Keratinocyte (primary cell): ENCODE measurements at regions not wholly inside any gene's neighbourhood (a gene's known extent, or its start where the extent isn't known, plus 50 kb on each side); places are given as distances from the start of the nearest gene placed in this dataset.

Experiments
- DNase-seq: peaks from one replicate; pipeline ENCODE4 v3.0.0-alpha.2; 2011; ENCODE audit warnings: low read depth, missing footprints, low spot score
- FAIRE-seq: peaks from 2 replicates; lab custom pipeline; 2011; peaks lifted over from hg19 to GRCh38; lab: Jason Lieb, UNC
- H2AFZ ChIP-seq: 2 replicates; pipeline ENCODE4 v1.6.0; 2012; ENCODE audit warnings: low read length, control low read depth, inconsistent platforms; ENCODE audit not compliant: control insufficient read depth
- H3K27ac ChIP-seq: 2 replicates; pipeline ENCODE4 v1.5.1; 2011; ENCODE audit warnings: low read length; ENCODE audit not compliant: control insufficient read depth, insufficient read depth
- H3K27me3 ChIP-seq: 3 replicates; pipeline ENCODE4 v1.6.0; 2011; ENCODE audit warnings: low read length; ENCODE audit not compliant: control insufficient read depth, insufficient read depth; ENCODE audit errors: extremely low read depth
- H3K36me3 ChIP-seq, 2 experiments: 2 replicates in 1 of 2; 3 replicates in 1 of 2; pipeline ENCODE4 v1.5.1; 2011; ENCODE audit warnings: low read length in 2 of 2, mild to moderate bottlenecking in 1 of 2; ENCODE audit not compliant: control insufficient read depth in 2 of 2, insufficient read depth in 2 of 2; ENCODE audit errors: extremely low read depth in 1 of 2
- H3K4me1 ChIP-seq: 3 replicates; pipeline ENCODE4 v1.5.1; 2011; ENCODE audit warnings: low read length; ENCODE audit not compliant: control insufficient read depth, insufficient read depth; ENCODE audit errors: extremely low read depth
- H3K4me2 ChIP-seq: 3 replicates; pipeline ENCODE4 v1.6.0; 2011; ENCODE audit warnings: low read depth, low read length; ENCODE audit not compliant: control insufficient read depth, insufficient read depth; ENCODE audit errors: extremely low read depth
- H3K4me3 ChIP-seq, 3 experiments: fragments of 200-600 bp in 1 of 3; sonication (generic) in 1 of 3; 2 replicates in 2 of 3; 3 replicates in 1 of 3; pipeline ENCODE4 v1.5.1; 2011 to 2016; ENCODE audit warnings: low read length in 3 of 3, mild to moderate bottlenecking in 3 of 3, control low read depth in 2 of 3, inconsistent platforms in 1 of 3, low read depth in 1 of 3, mixed read lengths in 1 of 3, mixed run types in 1 of 3, moderate library complexity in 1 of 3; ENCODE audit not compliant: control insufficient read depth in 2 of 3, insufficient read depth in 2 of 3; ENCODE audit errors: extremely low read depth in 1 of 3
- H3K79me2 ChIP-seq: 2 replicates; pipeline ENCODE4 v1.6.0; 2012; ENCODE audit warnings: low read length; ENCODE audit not compliant: control insufficient read depth, insufficient read depth
- H3K9ac ChIP-seq: 3 replicates; pipeline ENCODE4 v1.6.0; 2011; ENCODE audit warnings: low read length; ENCODE audit not compliant: control insufficient read depth, insufficient read depth; ENCODE audit errors: extremely low read depth
- H3K9me1 ChIP-seq: 3 replicates; pipeline ENCODE4 v1.6.0; 2011; ENCODE audit warnings: low read length; ENCODE audit not compliant: control insufficient read depth, insufficient read depth; ENCODE audit errors: extremely low read depth
- H3K9me3 ChIP-seq: 2 replicates; pipeline ENCODE4 v1.5.1; 2012; ENCODE audit warnings: low read depth, low read length; ENCODE audit not compliant: control insufficient read depth
- H4K20me1 ChIP-seq: 3 replicates; pipeline ENCODE4 v1.6.0; 2011; ENCODE audit warnings: low read length; ENCODE audit not compliant: control insufficient read depth, insufficient read depth; ENCODE audit errors: extremely low read depth
- EZH2 ChIP-seq: IDR thresholded peaks from one replicate; pipeline ENCODE4 v1.6.1; 2012; ENCODE audit warnings: inconsistent platforms, mild to moderate bottlenecking, low read length, moderate library complexity
- dilution Hi-C: fragments of 300-500 bp; cut with MboI; formaldehyde crosslinking; loops from one replicate; pipeline ENCODE4 v1.7.0; 2020; ENCODE audit warnings: low sequenced_read_pairs; ENCODE audit not compliant: extremely low pct_ligation_motif_present
- TF ChIP-seq, protein P1 (sequence below), 3 experiments: IDR thresholded peaks in 1 of 3; conservative IDR thresholded peaks in 1 of 3; optimal IDR thresholded peaks in 1 of 3; 2 replicates in 2 of 3; 3 replicates in 1 of 3; pipeline versions ENCODE3 to v1.5.1; 2011; ENCODE audit warnings: low read length in 3 of 3, mild to moderate bottlenecking in 3 of 3, moderate library complexity in 2 of 3, control low read depth in 1 of 3, inconsistent platforms in 1 of 3; ENCODE audit not compliant: insufficient read depth in 2 of 3; ENCODE audit errors: extremely low read depth in 1 of 3

DNA sequence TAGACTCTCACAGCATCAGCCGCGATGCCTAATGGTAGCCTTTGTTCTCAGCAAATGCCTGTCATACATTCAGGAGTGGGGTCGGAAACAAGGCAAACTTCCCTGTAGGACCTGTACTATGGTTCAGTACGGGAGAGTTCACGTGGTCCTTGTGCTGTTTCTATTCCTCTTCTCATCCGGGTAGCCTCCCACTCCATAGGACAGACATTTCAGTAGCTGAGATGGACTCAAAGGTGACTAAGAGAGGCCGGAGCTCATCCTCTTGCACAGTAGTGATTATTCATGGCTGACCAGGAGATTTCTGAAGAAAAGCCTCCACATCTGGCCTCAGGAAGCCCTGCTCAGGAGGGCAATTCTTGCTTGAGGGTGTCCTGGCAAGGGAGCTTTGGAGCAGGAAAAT is 117.8 kb upstream of the SPRED2 start:
- Histone ChIP-seq H3K9me3 (no peaks in the 10 kb centered on the region), H3K9ac (no peak overlapping the region), H3K27ac (no peak overlapping the region), H3K9me1 (no peaks in the 10 kb centered on the region), H3K4me3 (no peak overlapping the region), H3K27me3 (no peaks in the 10 kb centered on the region), H3K79me2 (no peaks in the 10 kb centered on the region), H4K20me1 (no peaks in the 10 kb centered on the region), H2AFZ (no peak overlapping the region), H3K36me3 (no peaks in the 10 kb centered on the region), H3K4me1 (peaks cover 11% of the 10 kb centered on the region), H3K4me2 (no peak overlapping the region)
- DNase-seq, result no peak
- FAIRE-seq, result no peak
- dilution Hi-C loops, result no loop called here
- TF ChIP-seq, protein P1, sequence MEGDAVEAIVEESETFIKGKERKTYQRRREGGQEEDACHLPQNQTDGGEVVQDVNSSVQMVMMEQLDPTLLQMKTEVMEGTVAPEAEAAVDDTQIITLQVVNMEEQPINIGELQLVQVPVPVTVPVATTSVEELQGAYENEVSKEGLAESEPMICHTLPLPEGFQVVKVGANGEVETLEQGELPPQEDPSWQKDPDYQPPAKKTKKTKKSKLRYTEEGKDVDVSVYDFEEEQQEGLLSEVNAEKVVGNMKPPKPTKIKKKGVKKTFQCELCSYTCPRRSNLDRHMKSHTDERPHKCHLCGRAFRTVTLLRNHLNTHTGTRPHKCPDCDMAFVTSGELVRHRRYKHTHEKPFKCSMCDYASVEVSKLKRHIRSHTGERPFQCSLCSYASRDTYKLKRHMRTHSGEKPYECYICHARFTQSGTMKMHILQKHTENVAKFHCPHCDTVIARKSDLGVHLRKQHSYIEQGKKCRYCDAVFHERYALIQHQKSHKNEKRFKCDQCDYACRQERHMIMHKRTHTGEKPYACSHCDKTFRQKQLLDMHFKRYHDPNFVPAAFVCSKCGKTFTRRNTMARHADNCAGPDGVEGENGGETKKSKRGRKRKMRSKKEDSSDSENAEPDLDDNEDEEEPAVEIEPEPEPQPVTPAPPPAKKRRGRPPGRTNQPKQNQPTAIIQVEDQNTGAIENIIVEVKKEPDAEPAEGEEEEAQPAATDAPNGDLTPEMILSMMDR (optimal IDR thresholded peaks at IDR 0.05 in 1 of 3, IDR thresholded peaks at IDR 0.05 in 1 of 3, conservative IDR thresholded peaks at IDR 0.05 in 1 of 3; ENCODE audit: extremely low read depth in 1 of 3, insufficient read depth in 2 of 3, low read length in 3 of 3), result no peak
- no peak for TF ChIP-seq EZH2

DNA sequence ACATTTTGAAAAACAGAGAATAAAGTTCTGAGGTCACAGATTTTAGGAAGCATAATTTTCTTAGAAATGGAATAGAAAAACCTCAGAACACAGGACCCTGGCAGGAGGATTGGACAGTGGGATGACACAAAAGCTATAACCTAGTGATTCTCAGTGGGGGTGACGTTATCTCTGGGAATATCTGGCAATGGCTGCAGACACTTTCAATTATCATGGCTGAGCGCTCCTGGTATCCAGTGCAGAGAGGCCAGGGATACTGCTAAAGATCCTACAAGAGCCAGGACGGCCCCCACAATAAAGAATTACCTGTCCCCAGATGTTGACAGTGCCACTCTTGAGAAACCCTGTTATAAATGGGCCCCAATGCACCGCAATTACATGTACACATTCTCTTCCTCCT is 117.2 kb upstream of the SPRED2 start:
- no peak for FAIRE-seq
- dilution Hi-C loops, result no loop called here
- Histone ChIP-seq H3K4me2 (no peak overlapping the region), H3K9ac (no peak overlapping the region), H3K9me1 (no peaks in the 10 kb centered on the region), H3K4me3 (no peak overlapping the region), H3K36me3 (no peaks in the 10 kb centered on the region), H2AFZ (no peak overlapping the region), H3K27ac (no peak overlapping the region), H3K79me2 (no peaks in the 10 kb centered on the region), H3K4me1 (peaks cover 11% of the 10 kb centered on the region), H3K9me3 (no peaks in the 10 kb centered on the region), H4K20me1 (no peaks in the 10 kb centered on the region), H3K27me3 (no peaks in the 10 kb centered on the region)
- no peak for TF ChIP-seq EZH2
- DNase-seq, result no peak

DNA sequence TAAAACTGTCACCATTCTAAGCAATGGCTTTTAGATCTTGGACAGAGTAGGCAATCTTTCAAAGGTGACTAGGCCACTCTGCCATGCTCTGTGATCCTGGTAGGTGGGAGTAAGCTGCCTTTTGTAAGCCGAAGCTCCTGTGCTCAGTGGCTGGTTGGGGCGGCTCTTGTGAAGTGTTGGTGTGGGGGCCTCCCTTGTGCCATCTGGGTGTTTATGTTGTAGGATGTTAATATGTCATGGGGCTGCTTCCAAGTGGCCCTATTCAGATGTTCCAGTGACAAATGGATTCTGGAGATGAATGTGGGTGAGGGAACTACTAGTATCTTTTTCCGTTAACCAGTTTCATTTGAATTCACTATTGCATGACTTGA is 116.8 kb upstream of the SPRED2 start:
- Histone ChIP-seq H3K9ac (no peak overlapping the region), H3K4me3 (no peak overlapping the region), H3K79me2 (no peaks in the 10 kb centered on the region), H3K4me1 (peaks cover 11% of the 10 kb centered on the region), H3K36me3 (no peaks in the 10 kb centered on the region), H3K9me3 (no peaks in the 10 kb centered on the region), H3K4me2 (no peak overlapping the region), H2AFZ (no peak overlapping the region), H3K9me1 (no peaks in the 10 kb centered on the region), H3K27me3 (no peaks in the 10 kb centered on the region), H3K27ac (no peak overlapping the region), H4K20me1 (no peaks in the 10 kb centered on the region)
- FAIRE-seq, result no peak
- TF ChIP-seq EZH2, result no peak
- TF ChIP-seq, protein P1 (optimal IDR thresholded peaks at IDR 0.05 in 1 of 3, IDR thresholded peaks at IDR 0.05 in 1 of 3, conservative IDR thresholded peaks at IDR 0.05 in 1 of 3; ENCODE audit: extremely low read depth in 1 of 3, insufficient read depth in 2 of 3, low read length in 3 of 3), result no peak
- dilution Hi-C loops, result no loop called here
- no peak for DNase-seq
